Stimulated activated memory B cell treated with anti-CD40 and anti-IgM and Interleukin-4, amounts not matched to agents 10 μg/mL and 1 μg/mL and 100 μg/mL, for 72 hours (primary cell): ENCODE measurements at regions not wholly inside any gene's neighbourhood (a gene's known extent, or its start where the extent isn't known, plus 50 kb on each side); places are given as distances from the start of the nearest gene placed in this dataset.

Experiments
- ATAC-seq: fragments of 150-1000 bp; cut with Tn5 transposase; 2 replicates; pipeline ENCODE4 v1.10.0; 2021
- H3K27ac Mint-ChIP-seq: one replicate; pipeline ENCODE4 v1.8.0; 2022; ENCODE audit warnings: mild to moderate bottlenecking, mixed read lengths
- H3K27me3 Mint-ChIP-seq: one replicate; pipeline ENCODE4 v1.8.0; 2022; ENCODE audit warnings: mixed read lengths
- H3K36me3 Mint-ChIP-seq: one replicate; pipeline ENCODE4 v1.8.0; 2022; ENCODE audit warnings: mixed read lengths
- H3K4me1 Mint-ChIP-seq: one replicate; pipeline ENCODE4 v1.8.0; 2022; ENCODE audit warnings: mixed read lengths
- H3K4me3 Mint-ChIP-seq: one replicate; pipeline ENCODE4 v1.8.0; 2022; ENCODE audit warnings: mild to moderate bottlenecking, moderate library complexity, mixed read lengths
- H3K9me3 Mint-ChIP-seq: one replicate; pipeline ENCODE4 v1.8.0; 2022; ENCODE audit warnings: mixed read lengths

DNA sequence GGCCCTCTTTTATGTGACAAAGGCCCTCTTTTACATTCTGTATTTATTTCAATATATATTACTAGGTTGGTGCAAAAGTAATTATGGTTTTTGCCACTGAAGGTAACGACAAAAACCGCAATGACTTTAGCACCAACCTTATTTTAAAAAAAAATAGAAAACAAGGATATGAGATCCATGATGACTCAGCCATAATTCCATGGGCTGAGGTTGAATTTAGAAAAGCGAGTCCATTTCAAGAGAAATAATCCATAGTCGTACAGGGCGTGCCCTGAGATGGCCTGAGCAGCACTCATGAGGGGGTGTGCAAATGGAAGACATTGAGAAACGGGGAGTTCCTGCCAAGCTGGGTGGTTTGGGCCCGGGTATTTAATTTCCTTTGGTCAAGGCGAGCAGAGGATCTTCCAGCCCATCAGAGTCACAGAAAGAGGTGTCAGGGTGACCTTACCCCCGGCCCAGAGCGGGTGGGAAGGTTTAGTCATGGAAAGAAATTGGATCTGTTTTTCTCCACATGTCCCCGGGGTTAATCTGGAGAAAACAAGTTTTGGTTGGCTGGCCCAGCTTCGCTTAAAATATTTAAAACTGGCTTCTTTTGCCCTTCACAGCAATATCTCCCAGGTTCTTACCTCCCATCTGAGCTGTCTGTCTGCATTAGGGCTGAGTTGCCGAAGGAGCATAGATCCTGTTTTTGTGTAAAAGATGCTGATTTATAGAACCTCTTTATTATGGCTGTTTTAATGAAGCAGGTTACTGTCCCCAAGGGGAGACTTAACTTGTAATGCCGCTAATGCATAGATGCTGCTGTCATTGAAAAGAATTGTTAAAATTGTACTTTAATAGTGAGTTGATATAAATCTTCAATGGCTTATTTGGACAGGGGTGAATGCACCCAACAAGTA, 255.6 kb downstream of the PREX1 start:
- H3K9me3 Mint-ChIP-seq: no peaks in the 10 kb centered on the region
- no peak for ATAC-seq
- H3K27me3 Mint-ChIP-seq: peaks cover 36% of the 10 kb centered on the region
- H3K27ac Mint-ChIP-seq: no peak overlapping the region
- no peaks in the 10 kb centered on the region for H3K36me3 Mint-ChIP-seq
- H3K4me1 Mint-ChIP-seq: no peaks in the 10 kb centered on the region
- H3K4me3 Mint-ChIP-seq: no peak overlapping the region

DNA sequence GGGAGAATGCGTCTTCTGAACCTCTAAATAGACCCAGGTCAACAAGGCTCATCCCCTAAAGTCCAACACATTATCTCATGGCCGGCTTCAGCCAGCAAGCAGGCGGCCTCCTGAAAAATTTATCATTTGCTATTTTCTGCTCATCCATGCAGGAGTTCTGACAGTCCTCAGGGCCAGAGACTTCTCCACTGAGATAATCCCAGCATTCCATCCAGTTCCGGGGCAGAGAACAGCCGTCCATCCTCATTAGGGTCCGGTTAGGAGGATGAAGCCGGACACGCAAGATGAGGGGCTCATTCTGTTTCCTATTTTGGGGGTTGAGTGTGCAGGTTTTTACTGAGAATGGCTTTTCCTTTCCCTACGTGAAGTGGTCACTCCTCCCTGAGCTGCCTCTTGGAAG, 258.1 kb downstream of the PREX1 start:
- H3K4me1 Mint-ChIP-seq: no peaks in the 10 kb centered on the region
- H3K4me3 Mint-ChIP-seq: no peak overlapping the region
- no peak for ATAC-seq
- H3K27me3 Mint-ChIP-seq: peaks cover 46% of the 10 kb centered on the region
- H3K9me3 Mint-ChIP-seq: peaks cover 3% of the 10 kb centered on the region
- no peaks in the 10 kb centered on the region for H3K36me3 Mint-ChIP-seq
- H3K27ac Mint-ChIP-seq: no peak overlapping the region

GRCh38 chr20:48568520-48568919, 259.3 kb downstream of the PREX1 start:
- Mint-ChIP-seq H3K4me3 (no peak overlapping the region), H3K36me3 (no peaks in the 10 kb centered on the region), H3K27me3 (peaks cover 46% of the 10 kb centered on the region), H3K4me1 (no peaks in the 10 kb centered on the region), H3K27ac (no peak overlapping the region), H3K9me3 (peaks cover 3% of the 10 kb centered on the region)
- ATAC-seq: no peak

- Mint-ChIP-seq H3K36me3 (no peaks in the 10 kb centered on the region), H3K4me1 (no peaks in the 10 kb centered on the region), H3K27me3 (peaks cover 46% of the 10 kb centered on the region), H3K4me3 (no peak overlapping the region), H3K27ac (no peak overlapping the region), H3K9me3 (peaks cover 3% of the 10 kb centered on the region)
- no peak for ATAC-seq
Observed at GRCh38 chr20:48567145-48567544, 260.7 kb downstream of the PREX1 start.

DNA sequence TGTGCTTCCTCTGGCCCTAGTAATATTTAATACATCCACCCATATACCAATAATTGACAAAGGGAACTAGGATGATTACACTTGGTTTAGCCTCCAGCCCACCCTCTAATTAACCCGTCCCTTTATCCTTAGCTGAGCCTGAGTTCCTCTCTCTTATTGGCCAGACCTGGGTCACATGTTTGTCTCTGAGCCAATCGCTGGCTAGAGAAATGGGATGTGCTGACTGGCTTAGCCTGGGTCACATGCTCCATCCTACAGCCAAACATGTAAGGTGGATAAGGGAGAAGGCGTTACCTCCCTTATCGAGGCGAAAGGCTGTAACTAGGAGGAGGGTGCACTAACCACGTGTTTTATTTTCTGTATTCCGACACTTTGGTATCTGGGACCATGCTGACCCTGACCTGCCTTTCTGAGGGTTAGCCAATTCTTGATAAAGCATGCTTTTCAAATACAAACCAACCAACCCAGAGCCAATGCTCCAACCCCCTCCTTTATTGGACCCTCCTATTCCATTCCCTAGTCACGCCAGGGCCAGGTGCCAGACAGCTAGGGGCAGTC, 262.7 kb downstream of the PREX1 start:
- ATAC-seq: no peak
- Mint-ChIP-seq H3K27me3 (peaks cover 36% of the 10 kb centered on the region), H3K4me3 (no peak overlapping the region), H3K36me3 (no peaks in the 10 kb centered on the region), H3K9me3 (peaks cover 3% of the 10 kb centered on the region), H3K27ac (no peak overlapping the region), H3K4me1 (no peaks in the 10 kb centered on the region)

- peaks cover 3% of the 10 kb centered on the region for H3K9me3 Mint-ChIP-seq
- no peaks in the 10 kb centered on the region for H3K36me3 Mint-ChIP-seq
- peaks cover 28% of the 10 kb centered on the region for H3K27me3 Mint-ChIP-seq
- H3K27ac Mint-ChIP-seq: no peak overlapping the region
- ATAC-seq: no peak
- H3K4me3 Mint-ChIP-seq: no peak overlapping the region
- H3K4me1 Mint-ChIP-seq: no peaks in the 10 kb centered on the region
Observed at GRCh38 chr20:48563191-48563870, 264.5 kb downstream of the PREX1 start.

DNA sequence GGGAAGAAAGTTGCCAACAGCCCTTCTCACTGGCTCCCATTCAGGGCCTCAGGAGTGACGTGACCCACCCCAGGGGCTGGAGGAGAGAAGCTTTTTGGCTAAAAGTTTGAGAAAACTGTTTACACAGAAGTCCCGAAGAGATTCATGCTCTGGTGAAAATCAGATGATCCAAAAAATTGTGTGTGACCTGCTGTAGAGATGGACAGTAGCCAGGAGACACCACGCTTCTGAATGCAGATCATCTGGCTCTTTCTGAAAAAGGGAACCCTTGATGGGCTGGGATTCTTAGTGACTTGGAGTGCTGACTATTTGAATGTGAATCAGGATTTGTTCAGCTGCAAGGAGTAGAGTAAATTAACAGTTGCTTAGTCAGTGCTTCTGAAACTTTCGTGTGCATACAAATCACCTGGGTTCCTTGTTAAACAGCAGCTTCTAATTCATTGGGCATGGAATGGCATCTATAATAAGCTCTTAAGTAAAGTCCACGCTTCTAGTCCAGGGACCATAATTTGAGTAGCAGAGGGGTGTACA, 265.1 kb downstream of the PREX1 start:
- H3K4me1 Mint-ChIP-seq: no peaks in the 10 kb centered on the region
- ATAC-seq: no peak
- no peak overlapping the region for H3K4me3 Mint-ChIP-seq
- peaks cover 21% of the 10 kb centered on the region for H3K27me3 Mint-ChIP-seq
- no peak overlapping the region for H3K27ac Mint-ChIP-seq
- H3K9me3 Mint-ChIP-seq: peaks cover 3% of the 10 kb centered on the region
- H3K36me3 Mint-ChIP-seq: no peaks in the 10 kb centered on the region

DNA sequence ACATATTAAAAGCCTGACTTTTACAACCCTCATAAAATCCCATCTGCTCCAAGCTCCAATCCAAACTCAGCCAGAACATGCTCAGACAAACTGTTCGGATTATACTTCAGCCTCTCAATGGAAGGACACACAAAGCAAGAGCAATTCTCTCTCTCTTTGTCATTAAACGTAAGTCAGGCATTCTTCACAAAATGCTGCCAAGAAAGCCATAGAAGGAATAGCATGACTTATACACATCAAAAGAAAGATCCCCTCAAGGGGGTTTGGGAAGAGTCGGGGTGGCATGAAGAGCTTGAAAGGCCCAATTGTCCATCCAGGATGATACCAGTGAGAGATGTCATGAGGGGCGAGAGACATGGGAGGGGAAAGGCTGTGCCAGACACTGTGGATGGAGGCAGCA, 268.9 kb downstream of the PREX1 start:
- ATAC-seq: no peak
- H3K9me3 Mint-ChIP-seq: no peaks in the 10 kb centered on the region
- H3K4me1 Mint-ChIP-seq: no peaks in the 10 kb centered on the region

DNA sequence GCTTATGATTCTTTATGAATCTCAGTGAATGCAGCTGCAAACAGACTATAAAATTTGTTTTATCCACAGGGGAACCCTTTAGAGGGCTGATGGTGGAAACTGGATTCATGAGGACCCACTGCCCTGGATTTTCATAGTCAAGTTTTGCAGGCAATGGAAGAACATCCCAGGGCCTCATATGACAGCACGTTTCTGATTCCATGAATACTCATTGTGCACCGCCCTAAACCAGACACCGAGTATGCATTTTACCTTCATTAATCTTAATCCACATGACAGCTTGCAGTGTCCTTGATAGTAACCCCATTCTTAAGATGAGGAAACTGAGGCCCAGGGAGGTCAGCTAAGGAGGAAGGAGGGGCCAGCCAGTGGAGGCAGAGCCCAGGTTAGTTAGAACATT, 270.4 kb downstream of the PREX1 start:
- Mint-ChIP-seq H3K27me3 (no peaks in the 10 kb centered on the region), H3K4me1 (no peaks in the 10 kb centered on the region), H3K9me3 (no peaks in the 10 kb centered on the region), H3K4me3 (no peak overlapping the region), H3K36me3 (no peaks in the 10 kb centered on the region), H3K27ac (no peak overlapping the region)
- ATAC-seq: no peak

More for the DNA sequence above, 268.9 kb downstream of the PREX1 start:
- Mint-ChIP-seq H3K36me3 (no peaks in the 10 kb centered on the region), H3K27ac (no peak overlapping the region), H3K4me3 (no peak overlapping the region), H3K27me3 (no peaks in the 10 kb centered on the region)

DNA sequence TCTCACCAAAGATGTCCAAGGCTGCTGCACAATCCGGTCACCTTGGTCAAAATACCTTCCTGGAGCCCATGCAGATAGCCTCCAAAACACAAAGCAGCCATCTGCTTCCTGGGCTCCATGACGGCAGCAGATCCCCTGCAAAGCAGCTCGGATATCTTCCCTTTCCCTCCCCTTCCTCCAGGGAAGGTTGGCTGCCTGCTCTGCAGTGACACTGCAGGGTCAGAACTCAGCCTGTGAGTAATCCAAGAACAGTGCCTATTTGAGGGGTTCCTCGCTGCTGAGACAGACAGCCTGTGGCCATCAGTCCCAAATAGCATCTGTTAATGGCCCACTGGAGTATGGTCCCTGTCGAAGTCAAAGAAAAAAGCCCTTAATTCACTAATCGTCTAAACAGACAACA, 270.8 kb downstream of the PREX1 start:
- Mint-ChIP-seq H3K36me3 (no peaks in the 10 kb centered on the region), H3K4me3 (no peak overlapping the region)
- ATAC-seq: no peak

DNA sequence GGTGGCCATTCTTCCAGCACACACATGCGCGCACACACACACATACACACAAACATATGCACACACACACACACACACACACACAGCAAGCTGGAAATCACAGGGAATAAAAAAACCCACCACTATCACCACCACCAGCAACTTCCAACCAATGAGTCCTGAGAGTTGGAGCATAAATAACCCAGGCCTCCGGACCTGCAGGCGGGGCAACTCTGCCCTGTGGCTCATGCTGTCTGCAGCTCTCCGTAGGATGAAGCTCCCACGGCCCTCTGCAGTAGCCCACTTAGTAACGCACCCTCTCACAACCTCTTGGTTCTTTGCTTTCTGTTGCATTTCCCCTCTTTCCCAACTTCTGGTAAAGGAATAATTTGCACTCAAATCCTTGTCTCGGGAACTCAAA, 275.2 kb downstream of the PREX1 start:
- H3K36me3 Mint-ChIP-seq: no peaks in the 10 kb centered on the region
- H3K27ac Mint-ChIP-seq: no peak overlapping the region
- H3K4me3 Mint-ChIP-seq: no peak overlapping the region
- H3K9me3 Mint-ChIP-seq: no peaks in the 10 kb centered on the region
- ATAC-seq: no peak
- no peaks in the 10 kb centered on the region for H3K4me1 Mint-ChIP-seq
- H3K27me3 Mint-ChIP-seq: peaks cover 21% of the 10 kb centered on the region

More for the DNA sequence above, 270.8 kb downstream of the PREX1 start:
- H3K27ac Mint-ChIP-seq: no peak overlapping the region
- H3K9me3 Mint-ChIP-seq: no peaks in the 10 kb centered on the region
- H3K27me3 Mint-ChIP-seq: peaks cover under 1% of the 10 kb centered on the region
- H3K4me1 Mint-ChIP-seq: no peaks in the 10 kb centered on the region

- Mint-ChIP-seq H3K9me3 (no peaks in the 10 kb centered on the region), H3K4me1 (no peaks in the 10 kb centered on the region), H3K4me3 (no peak overlapping the region), H3K27ac (no peak overlapping the region), H3K27me3 (peaks cover 24% of the 10 kb centered on the region), H3K36me3 (no peaks in the 10 kb centered on the region)
- ATAC-seq: no peak
Observed at GRCh38 chr20:48550814-48551213, 277.0 kb downstream of the PREX1 start.

DNA sequence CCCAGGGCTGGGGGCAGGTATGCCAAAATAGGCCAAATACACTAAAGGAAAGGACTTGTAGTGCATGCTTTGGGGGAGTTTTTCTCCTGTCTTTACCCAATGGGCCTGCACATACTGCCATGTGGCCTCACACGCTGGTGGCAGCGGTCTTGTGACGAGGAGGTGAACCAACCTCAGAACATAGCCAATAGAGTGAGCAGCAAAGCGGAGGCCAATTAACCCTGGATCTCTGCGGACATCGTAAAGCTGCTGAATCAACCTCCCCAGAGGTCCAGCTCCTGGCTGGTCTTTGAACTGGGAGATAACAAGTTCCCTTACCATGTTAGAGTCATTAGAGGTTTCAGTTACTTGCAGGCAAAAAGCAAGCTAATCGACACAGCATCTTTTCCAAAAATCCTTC, 280.1 kb downstream of the PREX1 start:
- no peak for ATAC-seq
- Mint-ChIP-seq H3K36me3 (no peaks in the 10 kb centered on the region), H3K9me3 (no peaks in the 10 kb centered on the region), H3K4me3 (no peak overlapping the region), H3K27ac (no peak overlapping the region), H3K4me1 (no peaks in the 10 kb centered on the region), H3K27me3 (peaks cover 55% of the 10 kb centered on the region)

GRCh38 chr20:48544402-48545339, 283.1 kb downstream of the PREX1 start:
- no peak overlapping the region for H3K27ac Mint-ChIP-seq
- no peaks in the 10 kb centered on the region for H3K36me3 Mint-ChIP-seq
- H3K9me3 Mint-ChIP-seq: no peaks in the 10 kb centered on the region
- peaks cover 49% of the 10 kb centered on the region for H3K27me3 Mint-ChIP-seq
- peaks cover 14% of the 10 kb centered on the region for H3K4me1 Mint-ChIP-seq
- H3K4me3 Mint-ChIP-seq: no peak overlapping the region
- no peak for ATAC-seq
